IMR-90 (cell line): ENCODE measurements at regions not wholly inside any gene's neighbourhood (a gene's known extent, or its start where the extent isn't known, plus 50 kb on each side); places are given as distances from the start of the nearest gene placed in this dataset.

Experiments
- ATAC-seq: fragments of 200-7000 bp; cut with Tn5 transposase; 2 replicates; pipeline ENCODE4 v1.9.1; 2020; ENCODE audit warnings: low read depth, mild to moderate bottlenecking, moderate library complexity
- BruUV-seq: library from RNA; stranded (reverse); fragments of 400-500 nt; replicated peaks from 2 replicates; lab custom pipeline; 2021; lab: Mats Ljungman, UMichigan
- CTCF ChIA-PET: fragments of 300-600 bp; formaldehyde crosslinking; extraction: SDS; loops from one replicate; lab custom pipeline; 2021; ENCODE audit warnings: antibody characterized with exemption; lab: Yijun Ruan, JAX
- POLR2A ChIA-PET: fragments of 300-600 bp; sonication (Branson Sonifier 250); formaldehyde crosslinking; loops from one replicate; lab custom pipeline; 2022; ENCODE audit warnings: antibody characterized with exemption; ENCODE audit not compliant: unreplicated experiment; lab: Charles Lee
- DNase-seq: peaks from one replicate; pipeline ENCODE4 v3.0.0; 2013
- H2AFZ ChIP-seq: replicated peaks from 2 replicates; pipeline ENCODE3; 2013; ENCODE audit warnings: low read length, mild to moderate bottlenecking; ENCODE audit not compliant: poor library complexity
- H2AK5ac ChIP-seq: 2 replicates; pipeline ENCODE4 v1.6.1; 2013; ENCODE audit warnings: low read depth, low read length, inconsistent platforms
- H2AK9ac ChIP-seq: replicated peaks from 2 replicates; pipeline ENCODE3; 2013; ENCODE audit warnings: mild to moderate bottlenecking, low read depth, low read length, moderate library complexity; ENCODE audit not compliant: poor library complexity
- H2BK120ac ChIP-seq: 2 replicates; pipeline ENCODE4 v1.6.1; 2013; ENCODE audit warnings: low read depth, low read length, inconsistent platforms
- H2BK15ac ChIP-seq: 3 replicates; pipeline ENCODE4 v1.6.1; 2013; ENCODE audit warnings: low read depth, low read length, inconsistent platforms
- H2BK20ac ChIP-seq: 2 replicates; pipeline ENCODE4 v1.6.1; 2013; ENCODE audit warnings: low read depth, mild to moderate bottlenecking, inconsistent platforms, low read length, moderate library complexity
- H2BK5ac ChIP-seq: 2 replicates; pipeline ENCODE4 v1.6.1; 2013; ENCODE audit warnings: mild to moderate bottlenecking, low read depth, low read length, inconsistent platforms; ENCODE audit not compliant: poor library complexity, severe bottlenecking
- H3K14ac ChIP-seq: replicated peaks from 2 replicates; pipeline ENCODE4 v1.6.1; 2013; ENCODE audit warnings: low read depth, low read length, inconsistent platforms
- H3K18ac ChIP-seq: 2 replicates; pipeline ENCODE4 v1.6.1; 2013; ENCODE audit warnings: low read depth, low read length, control low read depth
- H3K23ac ChIP-seq: 2 replicates; pipeline ENCODE4 v1.6.1; 2013; ENCODE audit warnings: low read depth, low read length, inconsistent platforms
- H3K27ac ChIP-seq: 2 replicates; pipeline ENCODE4 v1.5.1; 2013; ENCODE audit warnings: mild to moderate bottlenecking, control low read depth, low read length; ENCODE audit not compliant: insufficient read depth
- H3K27me3 ChIP-seq: 2 replicates; pipeline ENCODE4 v1.6.1; 2013; ENCODE audit warnings: low read length; ENCODE audit not compliant: control insufficient read depth, insufficient read depth
- H3K36me3 ChIP-seq: 2 replicates; pipeline ENCODE4 v1.6.1; 2013; ENCODE audit warnings: low read length, mixed read lengths; ENCODE audit not compliant: control insufficient read depth, insufficient read depth
- H3K4ac ChIP-seq: 2 replicates; pipeline ENCODE4 v1.6.1; 2013; ENCODE audit warnings: low read depth, low read length, inconsistent platforms
- H3K4me1 ChIP-seq: 2 replicates; pipeline ENCODE4 v1.6.1; 2013; ENCODE audit warnings: low read length, mixed read lengths; ENCODE audit not compliant: control insufficient read depth, insufficient read depth
- H3K4me2 ChIP-seq: 2 replicates; pipeline ENCODE4 v1.6.1; 2013; ENCODE audit warnings: low read depth, mild to moderate bottlenecking, control low read depth, low read length, moderate library complexity
- H3K4me3 ChIP-seq: 2 replicates; pipeline ENCODE4 v1.5.1; 2013; ENCODE audit warnings: low read depth, mild to moderate bottlenecking, control low read depth, low read length, moderate library complexity; ENCODE audit not compliant: insufficient read depth
- H3K56ac ChIP-seq: 2 replicates; pipeline ENCODE4 v1.6.1; 2013; ENCODE audit warnings: low read length, inconsistent platforms; ENCODE audit not compliant: insufficient read depth; ENCODE audit errors: extremely low read depth
- H3K79me1 ChIP-seq, 2 experiments: 2 replicates each; pipeline ENCODE4 v1.6.1; 2013; ENCODE audit warnings: low read length in 2 of 2, inconsistent platforms in 1 of 2, low read depth in 1 of 2
- H3K9ac ChIP-seq: 2 replicates; pipeline ENCODE4 v1.6.1; 2013; ENCODE audit warnings: low read depth, low read length, control low read depth
- H3K9me1 ChIP-seq: 2 replicates; pipeline ENCODE4 v1.6.1; 2013; ENCODE audit warnings: low read length, inconsistent platforms; ENCODE audit not compliant: insufficient read depth
- H3K9me3 ChIP-seq: 2 replicates; pipeline ENCODE4 v1.6.1; 2013; ENCODE audit warnings: low read length; ENCODE audit not compliant: control insufficient read depth, insufficient read depth
- H4K20me1 ChIP-seq: 2 replicates; pipeline ENCODE4 v1.6.1; 2013; ENCODE audit warnings: low read length, inconsistent platforms; ENCODE audit not compliant: insufficient read depth
- H4K5ac ChIP-seq: 2 replicates; pipeline ENCODE4 v1.6.1; 2013; ENCODE audit warnings: mild to moderate bottlenecking, low read depth, low read length, control low read depth
- H4K8ac ChIP-seq, 2 experiments: 2 replicates each; pipeline ENCODE4 v1.6.1; 2013; ENCODE audit warnings: low read depth in 2 of 2, low read length in 2 of 2, control low read depth in 1 of 2, inconsistent platforms in 1 of 2
- H4K91ac ChIP-seq: 2 replicates; pipeline ENCODE4 v1.6.1; 2013; ENCODE audit warnings: low read depth, low read length, inconsistent platforms; ENCODE audit not compliant: insufficient read depth
- ELK1 ChIP-seq: fragments of 150-350 bp; IDR thresholded peaks from 2 replicates; pipeline ENCODE4 v1.6.1; 2016; ENCODE audit warnings: low read depth, mild to moderate bottlenecking, low read length, moderate library complexity, borderline replicate concordance
- MAFK ChIP-seq: IDR thresholded peaks from 2 replicates; pipeline ENCODE4 v1.6.1; 2012; ENCODE audit warnings: low read depth, low read length, improper control_type of control experiment
- MAZ ChIP-seq: IDR thresholded peaks from 2 replicates; pipeline ENCODE4 v1.6.1; 2012; ENCODE audit warnings: low read depth, mild to moderate bottlenecking, low read length, improper control_type of control experiment, moderate library complexity, borderline replicate concordance
- MXI1 ChIP-seq: IDR thresholded peaks from 2 replicates; pipeline ENCODE4 v1.6.1; 2012; ENCODE audit warnings: low read depth, mild to moderate bottlenecking, low read length, moderate library complexity, borderline replicate concordance
- POLR2A ChIP-seq: IDR thresholded peaks from 2 replicates; pipeline ENCODE4 v1.6.1; 2012; ENCODE audit warnings: mild to moderate bottlenecking, low read depth, low read length
- RAD21 ChIP-seq: IDR thresholded peaks from 2 replicates; pipeline ENCODE4 v1.6.1; 2012; ENCODE audit warnings: low read length, improper control_type of control experiment
- RCOR1 ChIP-seq: IDR thresholded peaks from 2 replicates; pipeline ENCODE4 v1.6.1; 2012; ENCODE audit warnings: mild to moderate bottlenecking, low read length, improper control_type of control experiment; ENCODE audit not compliant: insufficient replicate concordance
- SMC3 ChIP-seq: fragments of 150-350 bp; IDR thresholded peaks from 2 replicates; pipeline ENCODE4 v1.6.1; 2016; ENCODE audit warnings: low read depth, mild to moderate bottlenecking, antibody characterized with exemption, low read length, moderate library complexity
- WGBS, 2 experiments: methylation state at CpG; one replicate each; pipeline versions ENCODE4 v1.1.5 to v1.1.7; 2013; ENCODE audit warnings: missing lambda C conversion rate in 2 of 2; ENCODE audit not compliant: insufficient read length in 1 of 2; ENCODE audit errors: extremely low coverage in 2 of 2; 5-methylcytosine and 5-hydroxymethylcytosine counted together
- dilution Hi-C: fragments of 300-500 bp; cut with HindIII; formaldehyde crosslinking; loops from one replicate; pipeline ENCODE4 v1.14.3; 2018; ENCODE audit warnings: low sequenced_read_pairs; ENCODE audit not compliant: unreplicated experiment
- in situ Hi-C: fragments of 300-500 bp; cut with MboI; formaldehyde crosslinking; loops from 3 replicates; pipeline ENCODE4 v1.14.3; 2019; ENCODE audit warnings: low sequenced_read_pairs, inconsistent platforms, mixed read lengths
- intact Hi-C: fragments of 100-400 bp; cut with micrococcal nuclease; formaldehyde crosslinking; loops from 2 replicates; pipeline ENCODE4 v1.10.0; 2022

- intact Hi-C loops = no loop called here
- Histone ChIP-seq H3K9me3 (no peaks in the 10 kb centered on the region), H3K4me3 (no peak overlapping the region), H3K36me3 (no peaks in the 10 kb centered on the region), H4K8ac (no peak overlapping the region), H2AK9ac (no peak overlapping the region), H2BK20ac (no peak overlapping the region), H4K91ac (no peak overlapping the region), H3K23ac (no peak overlapping the region), H4K5ac (no peak overlapping the region), H2AK5ac (no peak overlapping the region), H4K20me1 (no peaks in the 10 kb centered on the region), H2BK120ac (no peak overlapping the region), H3K9me1 (no peaks in the 10 kb centered on the region), H2BK5ac (no peak overlapping the region), H3K14ac (no peak overlapping the region), H3K4ac (no peak overlapping the region), H2AFZ (no peak overlapping the region), H3K79me1 (no peaks in the 10 kb centered on the region), H3K4me2 (no peak overlapping the region), H2BK15ac (no peak overlapping the region), H3K4me1 (no peaks in the 10 kb centered on the region), H3K9ac (no peak overlapping the region), H3K27ac (no peak overlapping the region), H3K18ac (no peak overlapping the region), H3K27me3 (no peaks in the 10 kb centered on the region), H3K56ac (no peak overlapping the region)
- no TSS peak for BruUV-seq
- ChIA-PET POLR2A (no interaction called here), CTCF (no interaction called here)
- DNase-seq = no peak
- WGBS, 2 experiments = no CpG with 5 or more reads among the region's 1 CpG
- in situ Hi-C loops = no loop called here
- no peak for TF ChIP-seq SMC3
- TF ChIP-seq ELK1 = no peak
- no peak for TF ChIP-seq MAZ
- TF ChIP-seq MAFK = no peak
- no peak for TF ChIP-seq POLR2A
- TF ChIP-seq RCOR1 = no peak
- TF ChIP-seq MXI1 = no peak
- no peak for TF ChIP-seq RAD21
- dilution Hi-C loops = no loop called here
- ATAC-seq = no peak
These were observed 111.1 kb upstream of the GBE1 start for GRCh38 chr3:81872566-81872965.
